ENCODE measurements at regions not wholly inside any gene's neighbourhood (a gene's known extent, or its start where the extent isn't known, plus 50 kb on each side); places are given as distances from the start of the nearest gene placed in this dataset.

DNA sequence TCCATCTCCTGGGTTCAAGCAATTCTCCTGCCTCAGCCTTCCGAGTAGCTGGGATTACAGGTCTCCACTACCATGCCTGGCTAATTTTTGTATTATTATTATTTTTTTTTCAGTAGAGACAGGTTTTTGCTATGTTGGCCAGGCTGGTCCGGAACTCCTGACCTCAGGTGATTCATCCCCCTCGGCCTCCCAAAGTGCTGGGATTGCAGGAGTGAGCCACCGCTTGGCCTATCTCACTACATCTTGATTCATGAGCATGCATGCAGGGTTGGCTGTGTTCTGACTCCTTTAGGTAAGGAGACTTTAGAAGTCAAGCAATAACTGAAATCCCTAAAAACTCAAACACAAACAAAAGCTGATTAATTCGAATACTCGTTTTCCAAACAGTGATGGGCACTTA, 80.9 kb downstream of the GJA1 start:
- no peaks in the 10 kb centered on the region for H3K36me3 ChIP-seq (ENCODE audit: insufficient read depth, low read length)
- ChIA-PET CTCF (ENCODE audit: partially characterized antibody) (no interaction called here), POLR2A (ENCODE audit: partially characterized antibody) (no interaction called here)
- Mint-ChIP-seq H3K4me3 (no peak overlapping the region), H3K4me1 (no peaks in the 10 kb centered on the region), H3K27ac (no peak overlapping the region), H3K27me3 (no peaks in the 10 kb centered on the region), H3K9me3 (peaks cover 0 to 2% (median 0%) of the 10 kb centered on the region in 8 donors), H3K36me3 (no peaks in the 10 kb centered on the region)
- intact Hi-C loops (cut with micrococcal nuclease): no loop called here
- no peaks in the 10 kb centered on the region for H3K9me3 ChIP-seq (ENCODE audit: control insufficient read depth in 1 of 2, low read length in 2 of 2)
- no peak for DNase-seq
- H3K4me1 ChIP-seq (ENCODE audit: insufficient read depth, low read length): no peaks in the 10 kb centered on the region
- no peak overlapping the region for H3K27ac ChIP-seq (ENCODE audit: low read depth, low read length)
- no peaks in the 10 kb centered on the region for H3K27me3 ChIP-seq (ENCODE audit: insufficient read depth, low read length)
- no peak overlapping the region for H3K4me3 ChIP-seq (ENCODE audit: low read length in 2 of 2)

DNA sequence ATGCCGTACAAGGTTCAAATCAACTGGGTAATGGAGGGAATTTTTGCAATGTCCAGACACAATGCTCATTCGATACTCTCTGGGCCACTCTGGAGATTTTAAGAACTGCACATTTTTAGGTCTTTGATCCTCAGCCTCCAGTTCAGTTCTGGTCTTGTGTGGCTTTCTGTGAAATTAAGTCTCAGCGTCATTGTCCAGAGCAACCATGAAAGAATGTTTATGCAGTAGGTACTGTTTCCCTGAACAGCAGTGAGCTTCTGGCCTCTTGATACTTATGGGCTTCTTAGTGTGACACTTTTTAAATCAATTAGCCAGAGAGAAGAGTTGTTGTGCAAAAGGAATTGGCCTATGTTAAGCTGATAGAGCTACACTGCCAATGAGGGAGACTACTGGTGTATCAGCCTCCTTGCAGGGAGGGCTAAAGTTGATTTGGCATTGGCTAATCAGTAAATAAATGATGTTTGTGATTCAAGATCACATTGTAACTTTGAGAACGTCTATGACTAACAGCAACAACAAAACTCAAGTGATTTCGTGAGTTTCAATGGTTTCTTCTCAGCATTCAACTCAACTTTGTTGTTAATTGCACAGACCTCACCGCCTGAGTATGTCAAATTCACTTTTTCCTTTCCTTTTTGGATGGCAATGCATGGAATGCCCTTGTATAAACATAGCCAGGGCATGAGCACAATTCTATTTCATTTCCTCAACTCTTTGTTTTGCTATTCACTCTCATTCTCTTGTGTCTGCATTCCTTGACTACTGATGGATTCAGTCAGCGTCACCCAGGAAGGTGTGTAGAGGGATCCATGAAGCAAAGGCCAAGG, 85.1 kb downstream of the GJA1 start:
- Histone ChIP-seq H3K27me3 (ENCODE audit: insufficient read depth, low read length) (no peaks in the 10 kb centered on the region), H3K4me3 (ENCODE audit: low read length in 2 of 2) (no peak overlapping the region), H3K36me3 (ENCODE audit: insufficient read depth, low read length) (no peaks in the 10 kb centered on the region), H3K27ac (ENCODE audit: low read depth, low read length) (no peak overlapping the region), H3K4me1 (ENCODE audit: insufficient read depth, low read length) (no peaks in the 10 kb centered on the region), H3K9me3 (ENCODE audit: control insufficient read depth in 1 of 2, low read length in 2 of 2) (no peaks in the 10 kb centered on the region)
- DNase-seq: no peak
- H3K27me3 Mint-ChIP-seq: peaks cover 0 to 2% of the 10 kb centered on the region in 2 donors
- no peak overlapping the region for H3K4me3 Mint-ChIP-seq
- H3K27ac Mint-ChIP-seq: no peak overlapping the region
- ChIA-PET CTCF (ENCODE audit: partially characterized antibody) (no interaction called here), POLR2A (ENCODE audit: partially characterized antibody) (no interaction called here)
- H3K9me3 Mint-ChIP-seq: no peaks in the 10 kb centered on the region
- H3K36me3 Mint-ChIP-seq: no peaks in the 10 kb centered on the region
- intact Hi-C loops (cut with micrococcal nuclease): no loop called here
- no peaks in the 10 kb centered on the region for H3K4me1 Mint-ChIP-seq

DNA sequence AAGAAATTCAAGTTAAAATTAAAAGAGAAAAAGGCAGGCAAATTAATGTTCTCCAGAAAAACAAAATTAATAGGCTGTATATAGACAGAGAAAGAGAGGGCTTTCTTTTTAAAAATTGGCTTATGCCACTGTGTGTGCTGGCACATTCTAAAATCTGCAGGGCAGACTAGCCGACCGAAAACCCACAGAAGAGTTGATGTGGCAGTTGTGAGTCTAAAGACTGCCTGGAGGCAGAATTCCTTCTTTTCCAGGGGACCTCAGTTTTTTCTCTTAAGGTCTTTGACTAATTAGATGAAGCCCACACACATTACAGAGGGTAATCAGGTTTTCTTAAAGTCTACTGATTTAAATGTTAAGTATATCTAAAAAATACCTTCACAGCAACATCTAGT, 85.7 kb downstream of the GJA1 start:
- Mint-ChIP-seq H3K27me3 (peaks cover 0 to 2% of the 10 kb centered on the region in 2 donors), H3K27ac (no peak overlapping the region), H3K4me1 (no peaks in the 10 kb centered on the region), H3K9me3 (no peaks in the 10 kb centered on the region), H3K36me3 (no peaks in the 10 kb centered on the region), H3K4me3 (no peak overlapping the region)
- ChIA-PET POLR2A (ENCODE audit: partially characterized antibody) (no interaction called here), CTCF (ENCODE audit: partially characterized antibody) (no interaction called here)
- Histone ChIP-seq H3K4me3 (ENCODE audit: low read length in 2 of 2) (no peak overlapping the region), H3K36me3 (ENCODE audit: insufficient read depth, low read length) (no peaks in the 10 kb centered on the region), H3K27ac (ENCODE audit: low read depth, low read length) (no peak overlapping the region), H3K27me3 (ENCODE audit: insufficient read depth, low read length) (no peaks in the 10 kb centered on the region), H3K4me1 (ENCODE audit: insufficient read depth, low read length) (no peaks in the 10 kb centered on the region), H3K9me3 (ENCODE audit: control insufficient read depth in 1 of 2, low read length in 2 of 2) (no peaks in the 10 kb centered on the region)
- DNase-seq: no peak
- intact Hi-C loops (cut with micrococcal nuclease): no loop called here

DNA sequence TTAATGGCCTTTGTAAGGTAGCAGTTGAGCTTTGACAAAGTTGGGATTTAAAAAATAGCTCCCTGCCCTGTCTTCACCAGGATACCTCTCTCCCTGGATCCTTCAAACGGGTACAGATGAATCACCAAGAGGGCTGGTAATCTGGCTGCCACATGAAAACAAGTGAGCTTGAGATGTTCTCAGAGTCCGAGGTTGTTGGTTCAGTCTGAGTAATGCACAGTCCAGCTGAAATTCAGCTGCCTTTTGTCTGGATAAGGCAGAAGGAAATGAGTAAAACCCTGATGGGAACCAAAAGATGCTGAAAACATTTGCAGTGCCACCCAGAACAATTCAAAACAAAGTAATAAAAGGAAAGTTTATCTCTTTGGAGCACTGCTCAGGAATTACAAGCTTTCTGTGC, 86.8 kb downstream of the GJA1 start:
- no peaks in the 10 kb centered on the region for H3K9me3 ChIP-seq (ENCODE audit: control insufficient read depth in 1 of 2, low read length in 2 of 2)
- ChIA-PET POLR2A (ENCODE audit: partially characterized antibody) (no interaction called here), CTCF (ENCODE audit: partially characterized antibody) (no interaction called here)
- no peak overlapping the region for H3K27ac ChIP-seq (ENCODE audit: low read depth, low read length)
- H3K36me3 Mint-ChIP-seq: no peaks in the 10 kb centered on the region
- H3K4me1 Mint-ChIP-seq: no peaks in the 10 kb centered on the region
- H3K9me3 Mint-ChIP-seq: no peaks in the 10 kb centered on the region
- intact Hi-C loops (cut with micrococcal nuclease): no loop called here
- no peaks in the 10 kb centered on the region for H3K4me1 ChIP-seq (ENCODE audit: insufficient read depth, low read length)
- H3K27me3 ChIP-seq (ENCODE audit: insufficient read depth, low read length): no peaks in the 10 kb centered on the region
- H3K27me3 Mint-ChIP-seq: peaks cover 0 to 2% of the 10 kb centered on the region in 2 donors
- H3K27ac Mint-ChIP-seq: no peak overlapping the region
- no peaks in the 10 kb centered on the region for H3K36me3 ChIP-seq (ENCODE audit: insufficient read depth, low read length)
- no peak overlapping the region for H3K4me3 Mint-ChIP-seq
- no peak overlapping the region for H3K4me3 ChIP-seq (ENCODE audit: low read length in 2 of 2)
- no peak for DNase-seq

DNA sequence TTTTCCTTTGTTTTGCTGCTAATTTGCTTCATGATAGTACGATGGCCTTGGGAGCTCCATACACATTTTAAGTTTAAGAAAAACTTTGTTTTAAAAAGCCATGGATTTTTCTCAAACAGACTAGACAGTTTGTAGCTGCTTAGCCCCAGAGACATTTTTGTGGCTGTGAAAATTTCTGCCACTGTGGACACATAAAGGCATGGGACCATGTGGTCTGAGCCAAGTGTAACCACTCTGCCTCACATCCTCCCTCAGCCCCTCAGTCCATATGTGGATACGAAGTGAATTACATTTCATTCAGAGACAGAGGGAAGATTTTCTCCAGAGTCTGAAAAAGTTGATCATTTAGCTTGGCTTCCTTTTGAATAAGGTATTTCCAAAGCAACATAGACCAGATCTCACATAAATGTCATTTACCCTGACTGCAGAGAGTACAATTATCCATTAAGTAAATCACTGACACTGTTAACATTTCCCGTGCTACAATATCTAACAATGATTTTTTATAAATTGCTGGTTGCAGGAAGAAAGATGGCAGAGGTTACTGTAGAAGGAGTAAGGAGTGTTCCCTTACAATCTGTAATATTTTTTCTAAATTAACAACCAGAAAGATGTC, 87.4 kb downstream of the GJA1 start:
- POLR2A ChIA-PET (ENCODE audit: partially characterized antibody): no interaction called here
- no peaks in the 10 kb centered on the region for H3K9me3 Mint-ChIP-seq
- H3K27ac Mint-ChIP-seq: no peak overlapping the region

DNA sequence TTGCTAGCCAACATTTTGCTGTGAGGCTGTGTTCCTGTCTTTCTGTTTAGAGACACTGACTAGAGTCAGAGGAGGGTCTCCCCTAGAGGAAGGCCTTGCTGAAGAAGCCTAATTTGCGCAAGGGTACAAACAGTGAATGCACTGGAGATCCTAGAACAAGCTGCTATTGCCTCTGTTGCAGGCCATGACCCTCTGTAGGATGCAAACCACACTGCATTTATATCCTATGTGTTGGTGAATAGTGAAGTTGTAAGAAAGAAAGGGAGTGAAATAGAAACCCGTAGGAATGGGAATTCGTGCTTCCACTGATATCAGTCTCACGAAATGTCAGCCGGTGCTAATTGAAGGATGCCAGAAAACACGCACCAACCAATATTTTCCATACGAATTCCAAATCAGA, 88.2 kb downstream of the GJA1 start:
- Histone ChIP-seq H3K27ac (ENCODE audit: low read depth, low read length) (no peak overlapping the region), H3K27me3 (ENCODE audit: insufficient read depth, low read length) (no peaks in the 10 kb centered on the region), H3K4me3 (ENCODE audit: low read length in 2 of 2) (no peak overlapping the region), H3K9me3 (ENCODE audit: control insufficient read depth in 1 of 2, low read length in 2 of 2) (no peaks in the 10 kb centered on the region), H3K36me3 (ENCODE audit: insufficient read depth, low read length) (no peaks in the 10 kb centered on the region), H3K4me1 (ENCODE audit: insufficient read depth, low read length) (no peaks in the 10 kb centered on the region)
- no peaks in the 10 kb centered on the region for H3K4me1 Mint-ChIP-seq
- no peaks in the 10 kb centered on the region for H3K9me3 Mint-ChIP-seq
- H3K4me3 Mint-ChIP-seq: no peak overlapping the region
- POLR2A ChIA-PET (ENCODE audit: partially characterized antibody): no interaction called here
- no peaks in the 10 kb centered on the region for H3K36me3 Mint-ChIP-seq
- peaks cover 0 to 2% of the 10 kb centered on the region in 2 donors for H3K27me3 Mint-ChIP-seq
- no peak for DNase-seq
- intact Hi-C loops (cut with micrococcal nuclease): no loop called here
- no peak overlapping the region for H3K27ac Mint-ChIP-seq
- CTCF ChIA-PET (ENCODE audit: partially characterized antibody): no interaction called here

More for the DNA sequence above, 87.4 kb downstream of the GJA1 start:
- Mint-ChIP-seq H3K27me3 (peaks cover 0 to 2% of the 10 kb centered on the region in 2 donors), H3K4me1 (no peaks in the 10 kb centered on the region), H3K36me3 (no peaks in the 10 kb centered on the region), H3K4me3 (no peak overlapping the region)
- H3K4me1 ChIP-seq (ENCODE audit: insufficient read depth, low read length): no peaks in the 10 kb centered on the region
- intact Hi-C loops (cut with micrococcal nuclease): no loop called here
- no peaks in the 10 kb centered on the region for H3K9me3 ChIP-seq (ENCODE audit: control insufficient read depth in 1 of 2, low read length in 2 of 2)
- H3K36me3 ChIP-seq (ENCODE audit: insufficient read depth, low read length): no peaks in the 10 kb centered on the region
- no peaks in the 10 kb centered on the region for H3K27me3 ChIP-seq (ENCODE audit: insufficient read depth, low read length)
- no peak overlapping the region for H3K4me3 ChIP-seq (ENCODE audit: low read length in 2 of 2)
- H3K27ac ChIP-seq (ENCODE audit: low read depth, low read length): no peak overlapping the region
- no peak for DNase-seq
- CTCF ChIA-PET (ENCODE audit: partially characterized antibody): no interaction called here

DNA sequence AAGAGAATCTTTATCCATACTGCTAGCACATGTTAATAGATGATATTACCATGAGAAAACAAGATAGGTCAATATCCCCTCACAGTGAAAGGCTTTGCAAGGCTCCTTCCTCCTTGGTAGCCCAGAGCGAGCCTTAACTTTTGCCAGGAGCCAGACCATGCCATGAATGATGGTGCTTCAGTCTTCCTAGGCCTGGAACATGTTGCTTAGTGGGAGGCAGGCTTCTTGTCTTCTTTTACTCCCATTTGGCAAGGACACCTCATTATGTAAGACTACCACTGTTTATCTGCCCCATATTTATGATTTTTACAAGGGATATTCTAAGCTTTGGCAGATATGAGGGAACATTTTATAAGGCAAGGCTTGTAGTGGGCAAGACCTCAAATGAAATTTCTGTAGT, 90.8 kb downstream of the GJA1 start:
- no peaks in the 10 kb centered on the region for H3K9me3 ChIP-seq (ENCODE audit: control insufficient read depth in 1 of 2, low read length in 2 of 2)
- H3K9me3 Mint-ChIP-seq: no peaks in the 10 kb centered on the region
- no peaks in the 10 kb centered on the region for H3K36me3 ChIP-seq (ENCODE audit: insufficient read depth, low read length)
- H3K27me3 Mint-ChIP-seq: peaks cover 0 to 2% of the 10 kb centered on the region in 2 donors
- H3K4me3 Mint-ChIP-seq: no peak overlapping the region
- no peaks in the 10 kb centered on the region for H3K27me3 ChIP-seq (ENCODE audit: insufficient read depth, low read length)
- no peaks in the 10 kb centered on the region for H3K4me1 Mint-ChIP-seq
- no peaks in the 10 kb centered on the region for H3K36me3 Mint-ChIP-seq
- intact Hi-C loops (cut with micrococcal nuclease): no loop called here
- CTCF ChIA-PET (ENCODE audit: partially characterized antibody): no interaction called here
- H3K4me3 ChIP-seq (ENCODE audit: low read length in 2 of 2): no peak overlapping the region
- no peaks in the 10 kb centered on the region for H3K4me1 ChIP-seq (ENCODE audit: insufficient read depth, low read length)
- no peak overlapping the region for H3K27ac Mint-ChIP-seq
- POLR2A ChIA-PET (ENCODE audit: partially characterized antibody): no interaction called here
- H3K27ac ChIP-seq (ENCODE audit: low read depth, low read length): no peak overlapping the region
- DNase-seq: no peak
